KMS-11 (cell line): ENCODE measurements at regions not wholly inside any gene's neighbourhood (a gene's known extent, or its start where the extent isn't known, plus 50 kb on each side); places are given as distances from the start of the nearest gene placed in this dataset.

Source experiments
- H2AFZ ChIP-seq: fragments of 200-600 bp; sonication (generic); 2 replicates; pipeline ENCODE4 v1.6.1; 2016; ENCODE audit warnings: antibody characterized with exemption, mixed run types, low read depth
- H3K27ac ChIP-seq: fragments of 200-600 bp; sonication (generic); 2 replicates; pipeline ENCODE4 v1.6.1; 2016; ENCODE audit warnings: mild to moderate bottlenecking, mixed run types
- H3K27me3 ChIP-seq: fragments of 200-600 bp; sonication (generic); 2 replicates; pipeline ENCODE4 v1.6.1; 2017; ENCODE audit warnings: mild to moderate bottlenecking, low read depth, mixed run types, moderate library complexity; ENCODE audit not compliant: insufficient read depth
- H3K36me3 ChIP-seq: fragments of 200-600 bp; sonication (generic); 2 replicates; pipeline ENCODE4 v1.6.1; 2017; ENCODE audit warnings: mild to moderate bottlenecking, mixed run types; ENCODE audit not compliant: insufficient read depth
- H3K4me1 ChIP-seq: fragments of 200-600 bp; sonication (generic); 2 replicates; pipeline ENCODE4 v1.6.1; 2016; ENCODE audit warnings: mild to moderate bottlenecking, low read depth, mixed run types; ENCODE audit not compliant: poor library complexity, severe bottlenecking
- H3K4me2 ChIP-seq: fragments of 200-600 bp; sonication (generic); 2 replicates; pipeline ENCODE4 v1.7.0; 2016; ENCODE audit warnings: mild to moderate bottlenecking, mixed run types
- H3K4me3 ChIP-seq: fragments of 200-600 bp; sonication (generic); IDR thresholded peaks from 2 replicates; pipeline ENCODE4 v1.6.1; 2017; ENCODE audit warnings: low read depth, low read length, mixed read lengths; ENCODE audit not compliant: insufficient read depth
- H3K79me2 ChIP-seq: fragments of 200-600 bp; sonication (generic); 2 replicates; pipeline ENCODE4 v1.6.1; 2016; ENCODE audit warnings: low read depth, mixed run types; ENCODE audit not compliant: insufficient read depth
- H3K9ac ChIP-seq: fragments of 200-600 bp; sonication (generic); 2 replicates; pipeline ENCODE4 v1.6.1; 2016; ENCODE audit warnings: mild to moderate bottlenecking, mixed run types
- H4K20me1 ChIP-seq: fragments of 200-600 bp; sonication (generic); 2 replicates; pipeline ENCODE4 v1.6.1; 2016; ENCODE audit warnings: mild to moderate bottlenecking, mixed run types; ENCODE audit not compliant: insufficient read depth
- TF ChIP-seq, protein P1 (sequence below): fragments of 200-600 bp; sonication (generic); conservative IDR thresholded peaks from 2 replicates; pipeline ENCODE4 v1.6.1; 2017; ENCODE audit warnings: low read depth, mild to moderate bottlenecking, antibody characterized with exemption, low read length, moderate library complexity, mixed read lengths

DNA sequence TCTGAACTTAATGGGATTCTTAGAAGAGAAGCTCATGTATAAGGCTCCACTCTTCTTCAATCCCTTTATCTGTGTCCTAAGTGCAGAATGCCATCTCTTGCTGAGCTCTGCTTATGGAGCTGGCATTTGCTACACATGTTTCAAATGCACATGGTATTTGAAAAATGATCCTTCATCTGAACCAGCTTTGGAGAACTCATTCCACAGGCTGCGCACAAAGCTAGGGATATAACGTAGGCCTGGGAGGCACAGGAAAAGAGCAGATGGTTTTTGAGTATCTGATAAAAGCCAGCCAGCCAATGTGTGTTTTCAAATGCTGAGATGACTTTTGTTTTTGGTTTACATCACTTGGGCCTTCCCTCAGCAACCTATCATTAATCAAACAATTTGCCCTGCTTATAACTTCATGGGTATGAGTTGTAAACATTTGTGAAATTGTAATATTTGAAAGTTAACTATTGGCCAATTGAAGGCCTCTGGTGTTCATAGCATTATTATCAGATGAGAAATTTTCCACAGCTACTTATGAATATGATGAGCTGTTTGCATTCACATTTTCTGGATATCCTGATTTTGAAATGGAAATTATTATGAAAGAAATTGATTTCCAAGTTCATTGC lies 729.0 kb downstream of the FGF9 start:
- no peak overlapping the region for H3K4me2 ChIP-seq
- TF ChIP-seq, protein P1, sequence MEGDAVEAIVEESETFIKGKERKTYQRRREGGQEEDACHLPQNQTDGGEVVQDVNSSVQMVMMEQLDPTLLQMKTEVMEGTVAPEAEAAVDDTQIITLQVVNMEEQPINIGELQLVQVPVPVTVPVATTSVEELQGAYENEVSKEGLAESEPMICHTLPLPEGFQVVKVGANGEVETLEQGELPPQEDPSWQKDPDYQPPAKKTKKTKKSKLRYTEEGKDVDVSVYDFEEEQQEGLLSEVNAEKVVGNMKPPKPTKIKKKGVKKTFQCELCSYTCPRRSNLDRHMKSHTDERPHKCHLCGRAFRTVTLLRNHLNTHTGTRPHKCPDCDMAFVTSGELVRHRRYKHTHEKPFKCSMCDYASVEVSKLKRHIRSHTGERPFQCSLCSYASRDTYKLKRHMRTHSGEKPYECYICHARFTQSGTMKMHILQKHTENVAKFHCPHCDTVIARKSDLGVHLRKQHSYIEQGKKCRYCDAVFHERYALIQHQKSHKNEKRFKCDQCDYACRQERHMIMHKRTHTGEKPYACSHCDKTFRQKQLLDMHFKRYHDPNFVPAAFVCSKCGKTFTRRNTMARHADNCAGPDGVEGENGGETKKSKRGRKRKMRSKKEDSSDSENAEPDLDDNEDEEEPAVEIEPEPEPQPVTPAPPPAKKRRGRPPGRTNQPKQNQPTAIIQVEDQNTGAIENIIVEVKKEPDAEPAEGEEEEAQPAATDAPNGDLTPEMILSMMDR = no peak

DNA sequence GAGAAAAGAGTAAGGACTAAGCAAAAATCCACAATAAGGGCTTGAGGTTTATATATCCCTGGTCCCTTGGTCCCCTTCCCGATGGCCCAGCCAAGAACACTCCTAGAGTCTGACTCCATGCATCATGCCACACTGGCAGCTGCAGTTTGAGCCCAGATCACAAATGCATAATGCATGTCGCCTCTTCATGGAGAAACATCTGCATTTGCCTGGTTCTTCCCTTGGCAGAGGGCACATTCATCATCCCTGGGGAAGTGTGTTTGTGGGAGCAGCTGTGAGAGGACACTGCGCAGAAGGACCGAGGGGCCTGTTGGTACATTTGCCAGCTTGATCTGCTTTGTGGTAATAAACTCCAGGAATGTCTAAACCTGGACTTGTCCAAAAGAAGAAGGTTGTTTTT lies 731.8 kb downstream of the FGF9 start:
- Histone ChIP-seq H3K4me1 (no peaks in the 10 kb centered on the region), H3K9ac (no peak overlapping the region), H2AFZ (no peak overlapping the region), H4K20me1 (no peaks in the 10 kb centered on the region), H3K79me2 (no peaks in the 10 kb centered on the region), H3K4me2 (no peak overlapping the region), H3K36me3 (no peaks in the 10 kb centered on the region), H3K4me3 (no peak overlapping the region), H3K27ac (no peak overlapping the region), H3K27me3 (no peaks in the 10 kb centered on the region)
- TF ChIP-seq, protein P1 = no peak

More for the DNA sequence above, 729.0 kb downstream of the FGF9 start:
- H3K4me3 ChIP-seq = no peak overlapping the region
- H3K36me3 ChIP-seq = no peaks in the 10 kb centered on the region
- no peaks in the 10 kb centered on the region for H4K20me1 ChIP-seq
- H3K9ac ChIP-seq = no peak overlapping the region
- H3K27me3 ChIP-seq = no peaks in the 10 kb centered on the region
- H3K4me1 ChIP-seq = no peaks in the 10 kb centered on the region
- H3K27ac ChIP-seq = no peak overlapping the region
- no peak overlapping the region for H2AFZ ChIP-seq
- no peaks in the 10 kb centered on the region for H3K79me2 ChIP-seq

DNA sequence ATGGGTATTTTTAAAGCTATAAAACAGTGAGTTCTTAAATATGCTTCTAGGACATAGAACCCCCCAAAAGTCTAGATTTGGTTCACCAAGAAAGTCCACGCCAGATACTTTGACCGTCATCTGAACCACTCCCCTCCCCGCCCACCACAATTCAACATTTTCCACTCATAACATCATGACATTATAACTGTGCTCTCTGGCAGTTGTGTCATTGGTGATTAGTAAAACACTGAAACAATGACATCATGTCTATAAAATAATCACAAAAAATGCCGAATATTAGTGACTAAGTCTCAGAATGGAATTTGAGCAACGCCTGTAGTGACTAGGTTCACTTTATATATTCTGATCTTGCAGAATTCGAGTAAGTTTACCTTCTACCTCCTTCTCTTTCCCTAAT lies 732.3 kb downstream of the FGF9 start:
- no peak overlapping the region for H2AFZ ChIP-seq
- no peak overlapping the region for H3K9ac ChIP-seq
- TF ChIP-seq, protein P1 = no peak
- no peaks in the 10 kb centered on the region for H4K20me1 ChIP-seq
- H3K27ac ChIP-seq = no peak overlapping the region
- H3K4me1 ChIP-seq = no peaks in the 10 kb centered on the region
- no peak overlapping the region for H3K4me3 ChIP-seq
- no peaks in the 10 kb centered on the region for H3K79me2 ChIP-seq
- H3K4me2 ChIP-seq = no peak overlapping the region
- no peaks in the 10 kb centered on the region for H3K27me3 ChIP-seq
- no peaks in the 10 kb centered on the region for H3K36me3 ChIP-seq

DNA sequence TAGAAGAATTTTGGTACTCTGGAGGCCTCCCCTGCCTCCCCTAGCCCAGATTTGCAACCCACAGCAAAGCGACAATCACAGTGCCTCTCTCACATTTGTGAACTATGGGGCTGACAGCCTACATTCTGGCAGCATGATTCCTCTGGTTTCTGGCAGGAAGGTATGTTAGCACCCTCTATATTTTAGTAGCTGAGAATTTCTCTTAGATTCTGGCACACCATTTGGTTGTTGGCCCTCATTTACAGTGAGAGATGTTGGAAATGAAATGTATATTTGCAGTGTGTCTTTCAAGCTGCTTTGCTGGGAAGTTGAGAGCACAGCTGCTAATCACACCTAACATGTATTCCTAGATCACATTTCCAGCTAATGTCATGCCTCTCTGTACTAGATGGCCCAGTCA lies 735.0 kb downstream of the FGF9 start:
- TF ChIP-seq, protein P1 = no peak
- Histone ChIP-seq H3K4me1 (no peaks in the 10 kb centered on the region), H3K9ac (no peak overlapping the region), H3K27ac (no peak overlapping the region), H3K4me3 (no peak overlapping the region), H2AFZ (no peak overlapping the region), H3K4me2 (no peak overlapping the region), H3K36me3 (no peaks in the 10 kb centered on the region), H3K79me2 (no peaks in the 10 kb centered on the region), H4K20me1 (no peaks in the 10 kb centered on the region), H3K27me3 (no peaks in the 10 kb centered on the region)
